K562 (cell line): ENCODE measurements at regions not wholly inside any gene's neighbourhood (a gene's known extent, or its start where the extent isn't known, plus 50 kb on each side); places are given as distances from the start of the nearest gene placed in this dataset.

Source experiments
- BRF2 ChIP-seq: IDR thresholded peaks from 3 replicates; pipeline ENCODE4 v1.6.1; 2011; ENCODE audit warnings: borderline replicate concordance, mild to moderate bottlenecking; ENCODE audit not compliant: insufficient read length, insufficient read depth
- FOS ChIP-seq: IDR thresholded peaks from 3 replicates; pipeline ENCODE4 v1.6.1; 2011; ENCODE audit not compliant: insufficient read length; ENCODE audit errors: extremely low read depth
- PCBP2 ChIP-seq: fragments of 200-400 bp; formaldehyde crosslinking; IDR thresholded peaks from 2 replicates; pipeline ENCODE4 v1.6.1; 2018; ENCODE audit warnings: low read length, low read depth, mild to moderate bottlenecking, moderate library complexity; ENCODE audit not compliant: poor library complexity, severe bottlenecking
- POLR2H ChIP-seq: IDR thresholded peaks from 2 replicates; pipeline ENCODE4 v1.6.1; 2016; ENCODE audit warnings: missing genetic modification characterization, low read depth, mild to moderate bottlenecking, control low read depth, missing compliant biosample characterization, moderate library complexity
- RFX1 ChIP-seq: fragments of 450-650 bp; IDR thresholded peaks from 2 replicates; pipeline ENCODE4 v1.6.1; 2016; ENCODE audit warnings: mild to moderate bottlenecking, moderate library complexity
- RREB1 ChIP-seq: fragments of 250-450 bp; sonication (Bioruptor Pico); IDR thresholded peaks from 2 replicates; pipeline ENCODE4 v1.4.0; 2020
- TBP ChIP-seq: optimal IDR thresholded peaks from 2 replicates; pipeline ENCODE3; 2011; ENCODE audit warnings: low read depth, low read length, improper control_type of control experiment

- TF ChIP-seq RFX1 (no peak), POLR2H (tag) (no peak), PCBP2 (no peak), TBP (no peak), FOS (no peak), BRF2 (no peak), RREB1 (CRISPR knock-in tag) (no peak)
These were observed 1893.0 kb upstream of the PCDH20 start for GRCh38 chr13:63308549-63309165.
